GM23338 (cell line): ENCODE measurements at regions not wholly inside any gene's neighbourhood (a gene's known extent, or its start where the extent isn't known, plus 50 kb on each side); places are given as distances from the start of the nearest gene placed in this dataset.

Source experiments
- EZH2 ChIP-seq: fragments of 200-600 bp; sonication (generic); IDR thresholded peaks from one replicate; pipeline ENCODE4 v1.8.0; 2017; ENCODE audit warnings: antibody characterized with exemption, mild to moderate bottlenecking, low read depth; ENCODE audit not compliant: unreplicated experiment
- EZH2phosphoT487 ChIP-seq: fragments of 200-600 bp; sonication (generic); IDR thresholded peaks from one replicate; pipeline ENCODE4 v1.8.1; 2018; ENCODE audit warnings: antibody characterized with exemption; ENCODE audit not compliant: unreplicated experiment
- NANOG ChIP-seq: IDR thresholded peaks from 2 replicates; pipeline ENCODE4 v1.6.1; 2016; ENCODE audit warnings: antibody characterized with exemption, borderline replicate concordance
- POLR2AphosphoS5 ChIP-seq: IDR thresholded peaks from 2 replicates; pipeline ENCODE4 v1.6.1; 2016; ENCODE audit warnings: antibody characterized with exemption, low read depth
- ZNF114 ChIP-seq: fragments of 250-450 bp; sonication (Bioruptor Pico); IDR thresholded peaks from 2 replicates; pipeline ENCODE4 v1.5.0; 2020; ENCODE audit warnings: mild to moderate bottlenecking, moderate library complexity
- TF ChIP-seq, protein P1 (sequence below): IDR thresholded peaks from one replicate; pipeline ENCODE4 v1.6.1; 2018; ENCODE audit warnings: antibody characterized with exemption; ENCODE audit not compliant: unreplicated experiment
- TF ChIP-seq, protein P2 (sequence below), 2 experiments: fragments of 200-600 bp in 1 of 2; sonication (generic) in 1 of 2; conservative IDR thresholded peaks; 2 replicates each; pipeline versions ENCODE4 v1.5.1 to v1.6.1; 2016 to 2017; ENCODE audit warnings: antibody characterized with exemption in 2 of 2, low read depth in 2 of 2, mild to moderate bottlenecking in 2 of 2, moderate library complexity in 1 of 2
- TF ChIP-seq, protein P3 (sequence below): fragments of 250-450 bp; sonication (Bioruptor Pico); IDR thresholded peaks from 2 replicates; pipeline ENCODE4 v1.5.0; 2020; ENCODE audit warnings: mild to moderate bottlenecking, moderate library complexity

DNA sequence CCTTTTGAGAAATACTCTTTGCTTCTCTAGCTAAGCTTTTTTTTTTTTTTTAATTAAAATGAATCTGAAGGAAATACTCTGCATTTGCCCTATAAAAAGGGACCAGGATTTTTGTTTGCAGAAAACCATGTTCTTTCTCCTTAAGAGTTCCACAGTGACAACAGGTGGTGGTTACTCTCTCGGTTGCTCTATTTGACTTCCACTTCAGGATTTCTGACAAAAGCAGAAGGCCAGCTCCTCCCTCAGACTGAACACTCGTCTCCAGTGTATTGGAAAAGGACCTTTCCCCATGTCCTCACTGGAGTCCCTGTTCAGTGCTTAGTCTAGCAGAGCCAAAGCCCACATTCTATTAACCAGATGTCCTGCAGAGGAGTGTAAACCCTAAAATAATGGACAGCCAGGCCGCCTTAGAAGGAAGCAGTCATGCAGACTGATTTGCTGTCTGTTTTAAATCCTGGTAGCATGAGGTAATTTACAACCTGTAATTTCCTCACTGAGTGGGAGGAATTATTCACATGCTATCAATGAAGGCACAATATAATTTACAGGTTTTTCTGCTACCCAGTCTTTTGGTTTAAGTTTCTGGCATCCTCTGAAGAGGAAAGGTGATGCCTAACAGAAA, 599.3 kb downstream of the PYDC2 start:
- TF ChIP-seq, protein P1, sequence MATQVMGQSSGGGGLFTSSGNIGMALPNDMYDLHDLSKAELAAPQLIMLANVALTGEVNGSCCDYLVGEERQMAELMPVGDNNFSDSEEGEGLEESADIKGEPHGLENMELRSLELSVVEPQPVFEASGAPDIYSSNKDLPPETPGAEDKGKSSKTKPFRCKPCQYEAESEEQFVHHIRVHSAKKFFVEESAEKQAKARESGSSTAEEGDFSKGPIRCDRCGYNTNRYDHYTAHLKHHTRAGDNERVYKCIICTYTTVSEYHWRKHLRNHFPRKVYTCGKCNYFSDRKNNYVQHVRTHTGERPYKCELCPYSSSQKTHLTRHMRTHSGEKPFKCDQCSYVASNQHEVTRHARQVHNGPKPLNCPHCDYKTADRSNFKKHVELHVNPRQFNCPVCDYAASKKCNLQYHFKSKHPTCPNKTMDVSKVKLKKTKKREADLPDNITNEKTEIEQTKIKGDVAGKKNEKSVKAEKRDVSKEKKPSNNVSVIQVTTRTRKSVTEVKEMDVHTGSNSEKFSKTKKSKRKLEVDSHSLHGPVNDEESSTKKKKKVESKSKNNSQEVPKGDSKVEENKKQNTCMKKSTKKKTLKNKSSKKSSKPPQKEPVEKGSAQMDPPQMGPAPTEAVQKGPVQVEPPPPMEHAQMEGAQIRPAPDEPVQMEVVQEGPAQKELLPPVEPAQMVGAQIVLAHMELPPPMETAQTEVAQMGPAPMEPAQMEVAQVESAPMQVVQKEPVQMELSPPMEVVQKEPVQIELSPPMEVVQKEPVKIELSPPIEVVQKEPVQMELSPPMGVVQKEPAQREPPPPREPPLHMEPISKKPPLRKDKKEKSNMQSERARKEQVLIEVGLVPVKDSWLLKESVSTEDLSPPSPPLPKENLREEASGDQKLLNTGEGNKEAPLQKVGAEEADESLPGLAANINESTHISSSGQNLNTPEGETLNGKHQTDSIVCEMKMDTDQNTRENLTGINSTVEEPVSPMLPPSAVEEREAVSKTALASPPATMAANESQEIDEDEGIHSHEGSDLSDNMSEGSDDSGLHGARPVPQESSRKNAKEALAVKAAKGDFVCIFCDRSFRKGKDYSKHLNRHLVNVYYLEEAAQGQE: no peak
- TF ChIP-seq, protein P2, sequence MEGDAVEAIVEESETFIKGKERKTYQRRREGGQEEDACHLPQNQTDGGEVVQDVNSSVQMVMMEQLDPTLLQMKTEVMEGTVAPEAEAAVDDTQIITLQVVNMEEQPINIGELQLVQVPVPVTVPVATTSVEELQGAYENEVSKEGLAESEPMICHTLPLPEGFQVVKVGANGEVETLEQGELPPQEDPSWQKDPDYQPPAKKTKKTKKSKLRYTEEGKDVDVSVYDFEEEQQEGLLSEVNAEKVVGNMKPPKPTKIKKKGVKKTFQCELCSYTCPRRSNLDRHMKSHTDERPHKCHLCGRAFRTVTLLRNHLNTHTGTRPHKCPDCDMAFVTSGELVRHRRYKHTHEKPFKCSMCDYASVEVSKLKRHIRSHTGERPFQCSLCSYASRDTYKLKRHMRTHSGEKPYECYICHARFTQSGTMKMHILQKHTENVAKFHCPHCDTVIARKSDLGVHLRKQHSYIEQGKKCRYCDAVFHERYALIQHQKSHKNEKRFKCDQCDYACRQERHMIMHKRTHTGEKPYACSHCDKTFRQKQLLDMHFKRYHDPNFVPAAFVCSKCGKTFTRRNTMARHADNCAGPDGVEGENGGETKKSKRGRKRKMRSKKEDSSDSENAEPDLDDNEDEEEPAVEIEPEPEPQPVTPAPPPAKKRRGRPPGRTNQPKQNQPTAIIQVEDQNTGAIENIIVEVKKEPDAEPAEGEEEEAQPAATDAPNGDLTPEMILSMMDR (conservative IDR thresholded peaks at IDR 0.05; ENCODE audit: low read depth in 2 of 2): no peak
- TF ChIP-seq EZH2 (no peak), POLR2AphosphoS5 (no peak), EZH2phosphoT487 (no peak), NANOG (no peak), ZNF114 (CRISPR knock-in tag) (no peak)
- TF ChIP-seq, protein P3, sequence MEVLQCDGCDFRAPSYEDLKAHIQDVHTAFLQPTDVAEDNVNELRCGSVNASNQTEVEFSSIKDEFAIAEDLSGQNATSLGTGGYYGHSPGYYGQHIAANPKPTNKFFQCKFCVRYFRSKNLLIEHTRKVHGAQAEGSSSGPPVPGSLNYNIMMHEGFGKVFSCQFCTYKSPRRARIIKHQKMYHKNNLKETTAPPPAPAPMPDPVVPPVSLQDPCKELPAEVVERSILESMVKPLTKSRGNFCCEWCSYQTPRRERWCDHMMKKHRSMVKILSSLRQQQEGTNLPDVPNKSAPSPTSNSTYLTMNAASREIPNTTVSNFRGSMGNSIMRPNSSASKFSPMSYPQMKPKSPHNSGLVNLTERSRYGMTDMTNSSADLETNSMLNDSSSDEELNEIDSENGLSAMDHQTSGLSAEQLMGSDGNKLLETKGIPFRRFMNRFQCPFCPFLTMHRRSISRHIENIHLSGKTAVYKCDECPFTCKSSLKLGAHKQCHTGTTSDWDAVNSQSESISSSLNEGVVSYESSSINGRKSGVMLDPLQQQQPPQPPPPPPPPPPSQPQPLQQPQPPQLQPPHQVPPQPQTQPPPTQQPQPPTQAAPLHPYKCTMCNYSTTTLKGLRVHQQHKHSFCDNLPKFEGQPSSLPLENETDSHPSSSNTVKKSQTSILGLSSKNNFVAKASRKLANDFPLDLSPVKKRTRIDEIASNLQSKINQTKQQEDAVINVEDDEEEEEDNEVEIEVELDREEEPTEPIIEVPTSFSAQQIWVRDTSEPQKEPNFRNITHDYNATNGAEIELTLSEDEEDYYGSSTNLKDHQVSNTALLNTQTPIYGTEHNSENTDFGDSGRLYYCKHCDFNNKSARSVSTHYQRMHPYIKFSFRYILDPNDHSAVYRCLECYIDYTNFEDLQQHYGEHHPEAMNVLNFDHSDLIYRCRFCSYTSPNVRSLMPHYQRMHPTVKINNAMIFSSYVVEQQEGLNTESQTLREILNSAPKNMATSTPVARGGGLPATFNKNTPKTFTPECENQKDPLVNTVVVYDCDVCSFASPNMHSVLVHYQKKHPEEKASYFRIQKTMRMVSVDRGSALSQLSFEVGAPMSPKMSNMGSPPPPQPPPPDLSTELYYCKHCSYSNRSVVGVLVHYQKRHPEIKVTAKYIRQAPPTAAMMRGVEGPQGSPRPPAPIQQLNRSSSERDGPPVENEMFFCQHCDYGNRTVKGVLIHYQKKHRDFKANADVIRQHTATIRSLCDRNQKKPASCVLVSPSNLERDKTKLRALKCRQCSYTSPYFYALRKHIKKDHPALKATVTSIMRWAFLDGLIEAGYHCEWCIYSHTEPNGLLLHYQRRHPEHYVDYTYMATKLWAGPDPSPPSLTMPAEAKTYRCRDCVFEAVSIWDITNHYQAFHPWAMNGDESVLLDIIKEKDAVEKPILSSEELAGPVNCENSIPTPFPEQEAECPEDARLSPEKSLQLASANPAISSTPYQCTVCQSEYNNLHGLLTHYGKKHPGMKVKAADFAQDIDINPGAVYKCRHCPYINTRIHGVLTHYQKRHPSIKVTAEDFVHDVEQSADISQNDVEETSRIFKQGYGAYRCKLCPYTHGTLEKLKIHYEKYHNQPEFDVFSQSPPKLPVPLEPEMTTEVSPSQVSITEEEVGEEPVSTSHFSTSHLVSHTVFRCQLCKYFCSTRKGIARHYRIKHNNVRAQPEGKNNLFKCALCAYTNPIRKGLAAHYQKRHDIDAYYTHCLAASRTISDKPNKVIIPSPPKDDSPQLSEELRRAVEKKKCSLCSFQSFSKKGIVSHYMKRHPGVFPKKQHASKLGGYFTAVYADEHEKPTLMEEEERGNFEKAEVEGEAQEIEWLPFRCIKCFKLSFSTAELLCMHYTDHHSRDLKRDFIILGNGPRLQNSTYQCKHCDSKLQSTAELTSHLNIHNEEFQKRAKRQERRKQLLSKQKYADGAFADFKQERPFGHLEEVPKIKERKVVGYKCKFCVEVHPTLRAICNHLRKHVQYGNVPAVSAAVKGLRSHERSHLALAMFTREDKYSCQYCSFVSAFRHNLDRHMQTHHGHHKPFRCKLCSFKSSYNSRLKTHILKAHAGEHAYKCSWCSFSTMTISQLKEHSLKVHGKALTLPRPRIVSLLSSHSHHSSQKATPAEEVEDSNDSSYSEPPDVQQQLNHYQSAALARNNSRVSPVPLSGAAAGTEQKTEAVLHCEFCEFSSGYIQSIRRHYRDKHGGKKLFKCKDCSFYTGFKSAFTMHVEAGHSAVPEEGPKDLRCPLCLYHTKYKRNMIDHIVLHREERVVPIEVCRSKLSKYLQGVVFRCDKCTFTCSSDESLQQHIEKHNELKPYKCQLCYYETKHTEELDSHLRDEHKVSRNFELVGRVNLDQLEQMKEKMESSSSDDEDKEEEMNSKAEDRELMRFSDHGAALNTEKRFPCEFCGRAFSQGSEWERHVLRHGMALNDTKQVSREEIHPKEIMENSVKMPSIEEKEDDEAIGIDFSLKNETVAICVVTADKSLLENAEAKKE (CRISPR knock-in tag): no peak
